ENCODE measurements at regions not wholly inside any gene's neighbourhood (a gene's known extent, or its start where the extent isn't known, plus 50 kb on each side); places are given as distances from the start of the nearest gene placed in this dataset.
"Not testable (repeated sequence)": the region's sequence is repeated elsewhere in the genome, so short reads cannot be mapped to it uniquely, and the experiment has no call there.

DNA sequence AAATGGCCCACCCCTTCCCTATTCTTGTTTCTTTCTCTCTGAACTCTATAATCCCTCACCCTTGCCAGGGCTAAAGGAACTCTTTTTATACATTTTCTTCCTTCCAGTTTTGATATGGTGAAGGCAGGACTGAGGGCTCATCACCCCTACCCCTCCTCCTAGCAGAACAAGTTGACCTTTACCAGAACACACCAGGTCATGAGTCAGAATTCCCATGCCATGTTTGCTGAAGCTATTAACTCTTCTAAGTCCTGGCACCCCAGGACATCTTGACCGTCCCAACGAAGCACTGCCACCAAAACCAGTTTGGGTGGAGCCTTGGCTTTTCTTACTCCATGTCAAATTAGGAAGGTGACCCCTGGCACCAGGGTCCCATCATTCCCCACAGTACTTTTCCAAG, 57.5 kb upstream of the DYNLT3 start:
- DNase-seq = no peak

DNA sequence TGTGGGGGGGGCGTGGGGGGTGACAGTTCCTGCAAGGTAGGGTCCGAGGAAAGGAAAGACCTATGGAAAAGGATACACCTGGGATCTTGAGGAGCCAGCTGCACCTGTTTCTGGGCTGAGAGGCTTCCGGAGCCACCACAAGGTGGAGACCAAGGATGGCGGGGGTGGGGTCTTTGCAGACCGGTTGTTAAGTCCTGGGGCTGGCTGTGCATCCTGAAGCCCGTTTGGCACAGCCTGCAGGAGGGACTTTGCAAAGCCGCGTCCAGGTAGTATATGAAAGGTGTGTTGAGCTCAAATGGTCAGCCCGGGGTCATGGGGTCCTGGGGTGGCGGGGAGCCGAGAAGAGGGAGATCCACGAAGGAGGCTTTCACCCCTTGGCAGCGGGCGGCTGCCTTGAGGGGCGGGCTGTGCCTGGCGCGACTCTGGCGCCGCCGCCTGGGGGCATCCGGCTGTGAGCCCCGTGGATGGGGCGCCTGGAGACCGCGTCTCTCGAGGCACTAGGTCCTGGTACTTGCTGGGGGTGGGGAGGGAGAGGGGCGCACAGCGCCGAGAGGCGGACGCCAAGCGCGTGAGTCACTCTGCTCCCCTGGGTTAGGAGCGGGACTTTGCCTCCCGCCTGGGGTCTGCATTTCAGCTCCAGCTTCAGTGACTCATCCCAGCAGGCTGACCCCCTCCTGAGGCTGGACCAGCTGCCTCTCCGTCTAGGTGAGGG, 58.2 kb upstream of the DYNLT3 start:
- DNase-seq = peak; percentile 16

DNA sequence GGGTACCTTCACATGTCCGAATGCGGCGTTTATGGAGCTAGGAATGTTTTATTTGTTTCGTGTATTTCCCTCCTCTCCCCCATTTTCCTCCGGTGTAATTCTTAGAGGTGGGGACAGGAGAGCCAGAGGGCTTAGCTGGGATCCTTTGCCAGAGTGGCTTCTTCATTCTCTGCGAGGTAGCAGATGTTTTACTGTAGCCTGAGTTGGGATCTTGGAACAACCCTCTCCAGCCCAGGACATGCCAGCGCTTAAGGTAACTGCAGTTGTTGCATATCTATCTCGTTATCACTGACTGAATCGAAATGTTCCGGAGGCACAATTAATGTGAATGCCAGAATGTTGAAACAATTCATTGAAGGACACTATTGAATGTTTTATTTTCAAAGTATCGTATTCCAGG, 59.0 kb upstream of the DYNLT3 start:
- no peak for DNase-seq

DNA sequence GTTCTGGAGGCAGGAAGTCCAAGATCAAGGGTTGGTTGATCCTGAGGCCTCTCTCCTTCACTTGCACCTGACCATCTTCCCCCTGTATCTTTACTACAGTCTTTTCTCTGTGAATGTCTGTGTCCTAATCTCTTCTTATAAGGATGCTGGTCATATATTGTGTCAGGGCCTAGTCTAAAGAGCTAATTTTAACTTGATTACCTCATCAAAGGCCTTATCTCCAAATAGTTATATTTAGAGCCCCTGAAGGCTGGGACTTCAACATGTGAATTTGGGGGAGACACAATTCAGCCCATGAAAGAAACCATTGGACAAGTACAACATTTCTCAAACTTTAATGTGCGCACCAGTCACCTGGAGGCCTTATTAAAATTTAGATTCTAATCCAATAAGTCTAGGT, 62.8 kb upstream of the DYNLT3 start:
- DNase-seq = no peak

DNA sequence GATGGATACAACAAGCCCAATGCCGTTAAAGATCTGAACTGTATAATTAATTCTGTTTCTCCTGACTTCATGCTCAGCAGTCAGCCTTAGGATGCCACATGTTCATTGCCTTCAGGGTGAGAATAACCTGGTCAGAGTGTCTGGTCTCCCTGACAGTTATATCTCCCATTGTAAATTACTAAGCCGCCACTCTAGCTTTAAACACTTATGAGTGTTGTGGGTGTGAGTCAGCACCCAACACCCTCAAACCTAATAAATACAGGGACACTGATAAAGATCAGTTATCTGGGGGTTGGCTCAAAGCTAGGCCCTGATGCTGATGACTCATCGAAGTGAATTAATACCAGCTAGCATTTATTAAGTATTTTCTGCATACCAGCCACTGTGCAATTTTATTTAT, 64.9 kb upstream of the DYNLT3 start:
- no peak for DNase-seq

DNA sequence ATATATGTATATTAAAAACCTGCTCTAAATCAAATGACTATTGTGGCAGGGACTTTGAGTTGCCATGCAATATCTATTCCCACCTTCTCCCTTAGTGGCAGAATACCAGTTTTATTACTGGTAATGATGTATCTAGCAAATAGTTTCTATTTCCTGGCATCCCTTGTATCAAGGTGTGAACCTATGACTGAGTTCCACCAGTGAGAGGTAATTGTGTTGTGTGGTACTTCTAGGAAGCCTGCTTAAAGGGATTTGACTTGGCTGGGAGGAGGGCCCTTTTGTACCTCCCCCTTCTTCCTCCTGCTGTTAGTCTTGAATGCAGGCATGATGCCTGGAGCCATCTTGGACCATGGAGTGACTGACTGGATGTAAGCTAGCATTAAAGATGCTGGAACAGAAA, 65.4 kb upstream of the DYNLT3 start:
- DNase-seq = no peak

DNA sequence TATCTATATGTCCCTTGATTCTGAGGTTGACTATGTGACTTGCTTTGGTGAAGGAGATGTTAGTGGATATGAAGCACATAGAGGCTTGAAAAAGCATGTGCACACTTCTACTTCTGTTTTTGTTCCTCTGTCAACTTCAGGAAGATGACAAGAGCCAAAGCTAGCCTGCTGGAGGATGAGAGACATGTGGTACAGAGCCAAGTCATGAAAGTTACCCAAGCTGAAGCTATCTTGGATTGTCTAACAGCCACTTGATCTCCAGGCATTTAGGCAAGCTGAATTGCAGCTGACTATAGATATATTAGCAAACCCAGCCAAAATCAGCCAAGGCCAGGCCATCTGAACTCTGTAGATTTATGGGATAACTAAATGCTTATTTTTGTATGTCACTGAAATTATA, 70.8 kb upstream of the DYNLT3 start:
- no peak for DNase-seq

DNA sequence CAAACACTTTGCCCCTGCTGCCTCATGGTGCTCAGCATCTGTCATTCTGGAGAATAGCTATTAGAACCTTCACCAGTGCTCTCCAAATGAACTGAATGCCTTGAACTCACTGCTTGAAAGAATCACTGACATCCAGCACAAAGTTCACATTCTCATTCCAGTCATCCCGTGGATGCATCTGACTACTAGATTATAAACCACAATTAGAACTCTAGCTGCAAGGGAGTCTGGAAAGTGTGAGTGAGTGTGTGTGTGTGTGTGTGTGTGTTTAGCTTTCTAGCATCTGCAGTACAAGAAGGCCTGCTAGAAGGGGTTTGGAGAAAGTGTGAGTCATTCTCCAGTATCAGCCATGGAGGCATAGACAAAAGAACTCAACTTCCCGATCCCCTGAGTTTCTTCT, 71.3 kb upstream of the DYNLT3 start:
- no peak for DNase-seq

DNA sequence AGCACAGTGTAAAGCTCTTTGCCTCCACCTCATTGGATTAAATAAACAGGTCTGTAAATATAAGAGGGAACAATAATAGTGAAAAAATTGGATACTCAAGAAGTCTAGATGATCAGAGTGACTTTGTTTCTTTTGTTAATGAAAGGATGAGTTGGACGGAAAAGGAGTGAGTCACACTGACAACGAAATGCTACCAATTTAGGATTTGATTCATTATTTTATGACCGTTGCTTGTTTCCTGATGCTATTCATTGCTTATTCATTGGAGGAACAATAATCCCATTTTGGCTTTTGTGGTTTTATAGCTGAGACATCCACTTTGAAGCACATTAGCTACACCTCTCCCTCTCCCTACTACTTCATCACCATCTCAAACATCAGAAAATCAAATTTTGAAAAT, 74.4 kb upstream of the DYNLT3 start:
- no peak for DNase-seq

DNA sequence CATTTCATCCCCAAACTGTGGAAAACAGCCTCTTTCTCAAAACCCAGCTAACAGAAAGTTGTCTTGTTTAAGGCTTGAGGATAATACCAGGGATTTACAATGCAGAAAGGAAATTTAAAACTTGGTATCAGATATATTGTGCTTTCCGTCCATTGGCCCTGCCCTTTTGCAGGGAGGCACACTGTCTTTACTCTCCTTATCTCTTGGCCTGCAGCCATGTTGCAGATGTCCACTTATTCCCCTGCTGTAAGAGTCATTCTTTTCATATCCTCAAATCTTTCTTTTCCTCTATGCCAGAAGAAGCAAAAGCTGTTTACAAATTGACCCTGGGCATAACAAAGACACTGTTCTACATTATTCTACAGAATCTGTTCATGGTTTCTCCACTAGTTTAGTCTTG, 75.6 kb upstream of the DYNLT3 start:
- DNase-seq = no peak

DNA sequence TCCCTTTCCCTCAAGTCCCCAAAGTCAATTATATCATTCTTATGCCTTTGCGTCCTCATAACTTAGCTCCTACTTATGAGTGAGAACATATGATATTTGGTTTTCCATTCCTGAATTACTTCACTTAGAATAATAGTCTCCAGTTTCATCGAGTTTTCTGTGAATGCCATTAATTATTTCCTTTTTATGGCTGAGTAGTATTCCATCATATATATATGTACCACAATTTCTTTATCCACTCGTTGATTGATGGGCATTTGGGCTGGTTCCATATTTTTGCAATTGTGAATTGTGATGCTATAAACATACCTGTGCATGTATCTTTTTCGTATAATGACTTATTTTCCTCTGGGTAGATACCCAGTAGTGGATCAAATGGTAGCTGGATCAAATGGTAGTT, 78.4 kb upstream of the DYNLT3 start:
- not testable (repeated sequence) for DNase-seq

DNA sequence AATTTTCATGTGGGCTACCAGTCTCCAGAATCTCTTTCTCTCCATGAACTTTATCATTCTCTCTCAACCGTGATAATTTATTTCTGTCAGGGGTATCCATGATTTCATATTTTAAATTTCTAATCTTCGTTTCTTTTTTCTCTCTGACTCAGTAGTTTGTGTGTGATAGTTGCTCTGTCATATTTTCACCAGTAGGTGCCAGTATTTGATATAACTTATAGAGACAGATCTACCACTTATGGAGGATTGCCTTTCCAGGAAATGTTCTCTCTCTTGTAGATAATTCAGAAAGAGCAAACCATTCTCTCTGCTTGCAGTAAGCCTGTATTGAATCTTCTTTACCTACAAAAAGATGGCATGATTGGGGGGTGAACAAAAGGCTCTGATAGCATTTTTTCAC, 79.3 kb upstream of the DYNLT3 start:
- DNase-seq = no peak

DNA sequence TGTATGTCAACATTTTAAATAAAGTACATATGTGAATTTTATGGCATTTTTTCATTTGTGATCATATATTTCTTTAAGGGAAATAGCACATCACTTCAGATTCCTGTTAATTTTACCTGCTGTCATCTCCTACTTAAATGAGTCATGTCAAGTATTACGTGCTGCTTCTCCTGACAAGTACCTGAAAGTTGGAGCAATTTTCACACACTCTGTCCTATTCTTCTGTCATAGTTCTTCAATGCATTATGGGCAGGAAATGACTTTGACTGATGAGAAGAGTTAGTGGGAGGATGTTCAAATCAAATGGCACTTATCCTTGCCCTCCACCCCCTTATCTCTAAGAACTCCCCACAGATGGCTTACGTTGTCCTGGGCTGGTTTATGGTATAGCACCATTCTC, 64.2 kb upstream of the SYTL5 start:
- DNase-seq = no peak

DNA sequence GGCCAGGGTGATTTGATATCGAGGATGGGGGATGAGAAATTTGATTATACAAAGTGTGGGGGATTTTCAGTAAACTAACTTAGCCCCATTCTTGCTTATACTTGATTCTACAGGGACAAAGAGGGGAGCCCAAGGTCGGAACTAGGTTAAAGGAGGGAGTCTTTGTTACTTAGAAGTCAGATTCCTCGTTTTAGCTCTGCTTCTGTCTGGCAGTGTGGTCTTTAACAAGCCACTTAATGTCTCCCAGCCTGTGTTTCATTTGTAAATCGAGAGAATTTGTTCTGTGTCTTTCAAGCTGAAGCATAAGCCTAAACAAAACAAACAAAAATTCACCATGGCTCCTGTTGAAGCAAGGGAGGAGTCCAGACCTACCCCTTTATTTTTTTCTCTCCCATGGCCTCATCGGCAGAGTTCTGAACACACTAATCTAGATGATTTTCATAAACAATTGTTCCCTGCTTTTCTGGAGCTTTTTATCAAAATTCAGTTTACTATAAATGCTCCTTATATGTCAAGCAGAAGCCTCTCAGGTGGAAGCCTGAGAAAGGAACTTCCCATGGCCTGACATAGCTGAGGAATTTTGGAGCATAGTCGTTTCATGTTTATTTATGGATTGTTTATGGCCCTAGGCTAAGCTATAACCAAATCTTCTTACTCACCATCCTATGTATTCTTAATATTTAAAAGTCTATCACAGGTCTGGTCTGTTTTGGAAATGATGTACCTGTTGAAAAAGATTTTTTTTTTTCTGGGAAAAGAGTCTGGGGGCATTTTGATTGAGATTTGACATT, 62.6 kb upstream of the SYTL5 start:
- DNase-seq = no peak

DNA sequence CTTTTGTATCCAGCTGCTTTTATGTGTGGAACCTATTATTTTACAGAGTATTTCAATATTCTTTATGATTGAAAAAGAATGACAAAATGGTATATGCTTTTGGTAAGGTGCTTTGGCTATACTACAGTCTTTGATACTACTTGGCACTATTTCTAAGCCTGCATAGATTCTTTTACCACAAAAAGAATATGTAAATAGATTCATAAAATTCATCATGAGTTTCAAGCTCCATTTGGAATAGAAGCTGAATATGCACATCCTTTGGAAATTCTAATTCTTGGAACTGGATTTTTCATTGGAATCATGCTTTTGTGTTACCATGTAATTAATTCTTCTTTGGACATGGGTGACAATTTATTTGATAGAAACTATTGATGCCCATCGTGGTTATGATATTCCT, 60.2 kb upstream of the SYTL5 start:
- DNase-seq = no peak

DNA sequence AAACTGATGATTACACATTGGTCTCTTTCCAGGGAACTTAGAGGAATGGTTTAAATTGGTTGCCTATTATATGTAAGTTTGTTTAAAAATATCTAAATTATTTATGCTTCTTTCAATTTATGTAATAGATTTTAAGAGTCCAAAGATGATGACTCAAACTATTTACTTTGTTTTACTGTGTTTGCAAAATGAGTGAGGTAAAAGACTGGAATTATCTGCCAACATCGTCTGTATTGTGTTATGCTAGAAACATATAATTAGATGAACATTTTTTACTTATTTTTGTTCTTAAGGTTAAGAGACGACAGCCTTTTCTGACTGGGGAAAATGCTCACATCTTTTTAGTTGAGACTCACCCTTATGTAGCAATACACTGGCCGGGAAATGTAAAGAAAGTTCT, 51.1 kb upstream of the SYTL5 start:
- no peak for DNase-seq

DNA sequence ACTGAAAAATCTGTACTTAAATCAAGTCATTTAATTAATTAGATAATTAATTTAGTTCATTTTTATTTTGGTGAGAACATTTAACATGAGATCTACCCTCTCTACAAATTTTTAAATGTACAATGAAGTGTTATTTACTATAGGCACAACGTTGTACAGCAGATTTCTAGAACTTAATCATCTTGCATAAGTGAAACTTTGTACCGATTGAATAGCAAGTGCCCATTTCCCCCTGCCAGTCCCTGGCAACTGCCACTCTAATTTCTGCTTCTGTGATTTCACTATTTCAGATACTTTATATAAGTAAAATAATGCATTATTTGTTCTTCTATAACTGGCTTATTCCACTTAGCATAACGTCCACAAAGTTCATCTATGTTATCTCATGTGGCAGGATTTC, 50.1 kb upstream of the SYTL5 start:
- no peak for DNase-seq
